SK-N-SH treated with all-trans-retinoic acid at 6 μM for 48 hours (cell line): ENCODE measurements at regions not wholly inside any gene's neighbourhood (a gene's known extent, or its start where the extent isn't known, plus 50 kb on each side); places are given as distances from the start of the nearest gene placed in this dataset.

ENCODE experiments used
- ARNTL ChIP-seq: fragments of 450-650 bp; formaldehyde crosslinking; IDR thresholded peaks from 2 replicates; pipeline ENCODE4 v1.5.0; 2020; ENCODE audit warnings: low read depth, mild to moderate bottlenecking, moderate library complexity, borderline replicate concordance
- CREB5 ChIP-seq: fragments of 250-450 bp; sonication (Bioruptor Pico); IDR thresholded peaks from 2 replicates; pipeline ENCODE4 v1.5.1; 2020; ENCODE audit warnings: low read depth, mild to moderate bottlenecking, moderate library complexity
- CSRNP3 ChIP-seq: fragments of 250-450 bp; sonication (Bioruptor Pico); IDR thresholded peaks from 2 replicates; pipeline ENCODE4 v1.5.1; 2021; ENCODE audit warnings: mild to moderate bottlenecking, moderate library complexity
- OSR1 ChIP-seq: fragments of 250-450 bp; sonication (Bioruptor Pico); IDR thresholded peaks from 2 replicates; pipeline ENCODE4 v1.8.0; 2022; ENCODE audit warnings: moderate library complexity, mild to moderate bottlenecking, inconsistent platforms
- TCF4 ChIP-seq: fragments of 250-450 bp; sonication (Bioruptor Pico); IDR thresholded peaks from 2 replicates; pipeline ENCODE4 v1.8.0; 2021; ENCODE audit warnings: mild to moderate bottlenecking, moderate library complexity, borderline replicate concordance
- ZFP3 ChIP-seq: fragments of 250-450 bp; sonication (Bioruptor Pico); IDR thresholded peaks from 2 replicates; pipeline ENCODE4 v1.5.0; 2020; ENCODE audit warnings: mild to moderate bottlenecking, moderate library complexity
- ZFP30 ChIP-seq: fragments of 450-650 bp; formaldehyde crosslinking; IDR thresholded peaks from 2 replicates; pipeline ENCODE4 v1.5.0; 2022; ENCODE audit warnings: mild to moderate bottlenecking, moderate library complexity
- ZNF70 ChIP-seq: fragments of 450-650 bp; formaldehyde crosslinking; IDR thresholded peaks from 2 replicates; pipeline ENCODE4 v1.5.0; 2020; ENCODE audit warnings: mild to moderate bottlenecking, moderate library complexity
- TF ChIP-seq, protein P1 (sequence below): fragments of 250-450 bp; sonication (Bioruptor Pico); IDR thresholded peaks from 2 replicates; pipeline ENCODE4 v1.8.0; 2021; ENCODE audit warnings: low read depth, mild to moderate bottlenecking, moderate library complexity, borderline replicate concordance
- TF ChIP-seq, protein P2 (sequence below): fragments of 250-450 bp; sonication (Bioruptor Pico); IDR thresholded peaks from 2 replicates; pipeline ENCODE4 v1.8.0; 2020; ENCODE audit warnings: mild to moderate bottlenecking, moderate library complexity, borderline replicate concordance

DNA sequence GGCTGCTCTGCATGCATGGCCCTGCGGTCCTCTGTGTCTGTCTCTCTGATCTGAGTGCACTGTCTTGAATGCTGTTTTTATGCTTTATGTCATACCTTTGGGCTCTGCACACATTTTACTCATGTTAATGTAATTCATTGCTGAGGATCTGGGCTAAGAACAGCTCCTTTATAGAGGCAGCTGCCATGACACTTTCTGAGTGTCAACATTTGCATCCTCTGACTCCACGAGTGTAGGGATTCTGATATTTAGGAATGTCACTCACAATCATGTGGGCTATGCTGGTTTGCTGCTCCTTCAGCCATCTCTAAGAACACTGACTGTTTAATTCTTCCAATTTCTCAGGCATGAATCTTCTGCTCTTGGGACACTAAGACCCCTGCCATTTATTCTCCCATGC is 192.2 kb upstream of the CPEB2 start:
- TF ChIP-seq ZFP30: no peak
- no peak for TF ChIP-seq TCF4 (CRISPR knock-in tag)
- TF ChIP-seq CREB5 (CRISPR knock-in tag): no peak
- TF ChIP-seq ARNTL: no peak
- TF ChIP-seq ZNF70 (CRISPR knock-in tag): no peak
- TF ChIP-seq, protein P1, sequence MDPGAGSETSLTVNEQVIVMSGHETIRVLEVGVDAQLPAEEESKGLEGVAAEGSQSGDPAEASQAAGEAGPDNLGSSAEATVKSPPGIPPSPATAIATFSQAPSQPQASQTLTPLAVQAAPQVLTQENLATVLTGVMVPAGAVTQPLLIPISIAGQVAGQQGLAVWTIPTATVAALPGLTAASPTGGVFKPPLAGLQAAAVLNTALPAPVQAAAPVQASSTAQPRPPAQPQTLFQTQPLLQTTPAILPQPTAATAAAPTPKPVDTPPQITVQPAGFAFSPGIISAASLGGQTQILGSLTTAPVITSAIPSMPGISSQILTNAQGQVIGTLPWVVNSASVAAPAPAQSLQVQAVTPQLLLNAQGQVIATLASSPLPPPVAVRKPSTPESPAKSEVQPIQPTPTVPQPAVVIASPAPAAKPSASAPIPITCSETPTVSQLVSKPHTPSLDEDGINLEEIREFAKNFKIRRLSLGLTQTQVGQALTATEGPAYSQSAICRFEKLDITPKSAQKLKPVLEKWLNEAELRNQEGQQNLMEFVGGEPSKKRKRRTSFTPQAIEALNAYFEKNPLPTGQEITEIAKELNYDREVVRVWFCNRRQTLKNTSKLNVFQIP (CRISPR knock-in tag): no peak
- TF ChIP-seq OSR1: no peak
- TF ChIP-seq, protein P2, sequence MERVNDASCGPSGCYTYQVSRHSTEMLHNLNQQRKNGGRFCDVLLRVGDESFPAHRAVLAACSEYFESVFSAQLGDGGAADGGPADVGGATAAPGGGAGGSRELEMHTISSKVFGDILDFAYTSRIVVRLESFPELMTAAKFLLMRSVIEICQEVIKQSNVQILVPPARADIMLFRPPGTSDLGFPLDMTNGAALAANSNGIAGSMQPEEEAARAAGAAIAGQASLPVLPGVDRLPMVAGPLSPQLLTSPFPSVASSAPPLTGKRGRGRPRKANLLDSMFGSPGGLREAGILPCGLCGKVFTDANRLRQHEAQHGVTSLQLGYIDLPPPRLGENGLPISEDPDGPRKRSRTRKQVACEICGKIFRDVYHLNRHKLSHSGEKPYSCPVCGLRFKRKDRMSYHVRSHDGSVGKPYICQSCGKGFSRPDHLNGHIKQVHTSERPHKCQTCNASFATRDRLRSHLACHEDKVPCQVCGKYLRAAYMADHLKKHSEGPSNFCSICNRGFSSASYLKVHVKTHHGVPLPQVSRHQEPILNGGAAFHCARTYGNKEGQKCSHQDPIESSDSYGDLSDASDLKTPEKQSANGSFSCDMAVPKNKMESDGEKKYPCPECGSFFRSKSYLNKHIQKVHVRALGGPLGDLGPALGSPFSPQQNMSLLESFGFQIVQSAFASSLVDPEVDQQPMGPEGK (CRISPR knock-in tag): no peak
- no peak for TF ChIP-seq ZFP3 (CRISPR knock-in tag)
- no peak for TF ChIP-seq CSRNP3 (CRISPR knock-in tag)
